K562 (cell line): ENCODE measurements at regions not wholly inside any gene's neighbourhood (a gene's known extent, or its start where the extent isn't known, plus 50 kb on each side); places are given as distances from the start of the nearest gene placed in this dataset.

Experiments used
- ATAC-seq: fragments of 200-7000 bp; cut with Tn5 transposase; 3 replicates; pipeline ENCODE4 v1.9.1; 2020; ENCODE audit warnings: moderate library complexity
- BruUV-seq: library from RNA; stranded (reverse); fragments of 400-500 nt; replicated peaks from 2 replicates; lab custom pipeline; 2021; lab: Mats Ljungman, UMichigan
- CTCF ChIA-PET: fragments of 300-600 bp; formaldehyde crosslinking; extraction: SDS; loops from one replicate; lab custom pipeline; 2021; ENCODE audit warnings: low intra/inter-chr PET ratio; lab: Yijun Ruan, JAX
- POLR2A ChIA-PET: fragments of 300-600, 350-650 bp; sonication (Branson Sonifier 250); formaldehyde crosslinking; extraction: SDS; loops from one replicate; lab custom pipeline; 2021; ENCODE audit warnings: antibody characterized with exemption, inconsistent platforms; lab: Yijun Ruan, JAX
- DNase-seq, 4 experiments: peaks; one replicate each; pipeline versions ENCODE4 v3.0.0 to v3.0.0-alpha.2; 2011 to 2018; ENCODE audit warnings: low spot score in 3 of 4, mixed read lengths in 3 of 4; ENCODE audit errors: extremely low read depth in 1 of 4
- FAIRE-seq: peaks from 2 replicates; lab custom pipeline; 2011; peaks lifted over from hg19 to GRCh38; lab: Jason Lieb, UNC
- H2AFZ ChIP-seq: 2 replicates; pipeline ENCODE4 v1.6.0; 2011; ENCODE audit warnings: low read depth, low read length, control low read depth, inconsistent platforms
- H3K27ac ChIP-seq: fragments of 200-600 bp; 3 replicates; pipeline ENCODE4 v1.8.0; 2011; ENCODE audit warnings: low read depth, mild to moderate bottlenecking, control low read depth, inconsistent platforms, low read length, moderate library complexity, mixed read lengths; ENCODE audit errors: extremely low read depth
- H3K27me3 ChIP-seq, 2 experiments: fragments of 300-600 bp in 1 of 2; 2 replicates in 1 of 2; 3 replicates in 1 of 2; pipeline versions ENCODE4 v1.6.0 to v1.8.0; 2011; ENCODE audit warnings: inconsistent platforms in 2 of 2, low read length in 2 of 2, mild to moderate bottlenecking in 1 of 2, mixed read lengths in 1 of 2, moderate library complexity in 1 of 2; ENCODE audit not compliant: control insufficient read depth in 2 of 2, insufficient read depth in 2 of 2
- H3K36me3 ChIP-seq: fragments of 300-600 bp; 3 replicates; pipeline ENCODE4 v1.8.0; 2011; ENCODE audit warnings: mild to moderate bottlenecking, low read length, inconsistent platforms; ENCODE audit not compliant: control insufficient read depth, insufficient read depth
- H3K4me1 ChIP-seq, 2 experiments: fragments of 200-600 bp in 1 of 2; replicated peaks in 1 of 2; 2 replicates in 1 of 2; 3 replicates in 1 of 2; pipeline versions ENCODE4 v1.5.1 to v1.8.0; 2011; ENCODE audit warnings: inconsistent platforms in 2 of 2, low read length in 2 of 2, mild to moderate bottlenecking in 1 of 2, mixed read lengths in 1 of 2, moderate library complexity in 1 of 2; ENCODE audit not compliant: control insufficient read depth in 2 of 2, insufficient read depth in 2 of 2
- H3K4me2 ChIP-seq: 2 replicates; pipeline ENCODE4 v1.6.1; 2011; ENCODE audit warnings: low read length, control low read depth, inconsistent platforms, mixed read lengths; ENCODE audit not compliant: insufficient read depth
- H3K4me3 ChIP-seq: fragments of 200-600 bp; sonication (generic), shearing (Covaris generic); 2 replicates; pipeline ENCODE4 v1.5.1; 2016; ENCODE audit warnings: control low read depth, inconsistent platforms
- H3K79me2 ChIP-seq: fragments of 200-600 bp; 3 replicates; pipeline ENCODE4 v1.8.0; 2011; ENCODE audit warnings: low read length, inconsistent platforms; ENCODE audit not compliant: control insufficient read depth, insufficient read depth
- H3K9ac ChIP-seq, 2 experiments: 2 replicates each; pipeline versions ENCODE4 v1.6.0 to v1.6.1; 2011; ENCODE audit warnings: low read depth in 2 of 2, low read length in 2 of 2, control low read depth in 1 of 2, inconsistent platforms in 1 of 2, mild to moderate bottlenecking in 1 of 2, mixed read lengths in 1 of 2; ENCODE audit not compliant: insufficient read depth in 1 of 2
- H3K9me1 ChIP-seq: one replicate; pipeline ENCODE4 v1.6.0; 2011; ENCODE audit warnings: inconsistent platforms, mild to moderate bottlenecking, low read length, moderate library complexity; ENCODE audit not compliant: control insufficient read depth, insufficient read depth
- H3K9me3 ChIP-seq: replicated peaks from 2 replicates; pipeline ENCODE4 v1.5.1; 2011; ENCODE audit warnings: low read depth, low read length, inconsistent platforms; ENCODE audit not compliant: control insufficient read depth, insufficient read depth
- H4K20me1 ChIP-seq: replicated peaks from 2 replicates; pipeline ENCODE4 v1.6.1; 2011; ENCODE audit warnings: low read length, inconsistent platforms, mixed read lengths; ENCODE audit not compliant: control insufficient read depth, insufficient read depth
- TEAD1 ChIP-seq, 2 experiments: fragments of 450-650 bp in 1 of 2; sonication (generic) in 1 of 2; formaldehyde crosslinking; IDR thresholded peaks; 2 replicates each; pipeline versions ENCODE4 v1.4.0 to v1.8.0; 2020 to 2022; ENCODE audit warnings: mild to moderate bottlenecking in 2 of 2, missing genetic modification reagents in 1 of 2
- ZNF232 ChIP-seq: sonication (generic); formaldehyde crosslinking; IDR thresholded peaks from 2 replicates; pipeline ENCODE4 v1.8.0; 2022; ENCODE audit warnings: mild to moderate bottlenecking, missing genetic modification reagents
- WGBS: fragments of 100-300 bp; shearing (Covaris generic); methylation state at CpG from one replicate; pipeline ENCODE4 v1.1.6; 2016; ENCODE audit warnings: low coverage, mixed read lengths; ENCODE audit not compliant: insufficient coverage; ENCODE audit errors: missing lambda C conversion rate; 5-methylcytosine and 5-hydroxymethylcytosine counted together
- in situ Hi-C: fragments of 300-500 bp; cut with MboI; formaldehyde crosslinking; loops from 4 replicates; pipeline ENCODE4 v1.15.0; 2018; ENCODE audit warnings: inconsistent platforms, mixed read lengths
- intact Hi-C: fragments of 100-400 bp; cut with micrococcal nuclease; formaldehyde crosslinking; loops from 2 replicates; pipeline ENCODE4 v1.14.2; 2022
- TF ChIP-seq, protein P1 (sequence below): fragments of 250-450 bp; sonication (Bioruptor Pico); IDR thresholded peaks from 2 replicates; pipeline ENCODE4 v1.5.0; 2022; ENCODE audit warnings: mild to moderate bottlenecking
- TF ChIP-seq, protein P2 (sequence below): fragments of 450-650 bp; IDR thresholded peaks from 2 replicates; pipeline ENCODE4 v1.6.1; 2018; ENCODE audit warnings: mild to moderate bottlenecking, low read depth; ENCODE audit not compliant: partially characterized antibody
- TF ChIP-seq, protein P3 (sequence below): IDR thresholded peaks from 2 replicates; pipeline ENCODE4 v1.6.1; 2014; ENCODE audit warnings: antibody characterized with exemption
- TF ChIP-seq, protein P4 (sequence below): sonication (generic); formaldehyde crosslinking; IDR thresholded peaks from 2 replicates; pipeline ENCODE4 v1.8.1; 2023; ENCODE audit warnings: mild to moderate bottlenecking, missing genetic modification reagents

DNA sequence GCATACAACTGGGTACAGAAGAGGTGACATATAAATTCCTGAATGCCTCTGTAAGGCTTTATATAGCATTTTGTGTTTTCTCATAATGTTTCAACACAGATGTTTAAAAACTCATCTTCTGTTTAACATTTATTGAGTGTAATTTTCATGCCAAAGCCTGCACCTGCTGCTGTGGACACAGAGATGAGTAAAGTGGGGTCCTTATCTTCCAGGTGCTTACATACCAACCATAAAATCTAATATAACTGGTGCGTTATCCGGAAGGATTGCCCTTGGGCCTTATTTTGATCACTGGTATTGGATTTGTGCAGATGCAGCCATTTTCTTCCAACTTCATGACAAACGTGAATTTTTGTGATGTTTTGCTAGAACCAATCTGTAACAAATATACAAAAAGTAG is 222.3 kb downstream of the DMRT2 start:
- Histone ChIP-seq H3K36me3 (no peaks in the 10 kb centered on the region), H3K4me2 (no peak overlapping the region), H3K9me3 (no peaks in the 10 kb centered on the region), H3K79me2 (no peaks in the 10 kb centered on the region), H3K9ac (no peak overlapping the region), H3K4me1 (no peaks in the 10 kb centered on the region), H3K9me1 (no peaks in the 10 kb centered on the region), H3K27me3 (no peaks in the 10 kb centered on the region), H3K4me3 (no peak overlapping the region), H2AFZ (no peak overlapping the region)
- no peak for DNase-seq
- intact Hi-C loops = no loop called here
- CTCF ChIA-PET = no interaction called here
- BruUV-seq = no TSS peak
- in situ Hi-C loops = no loop called here
- WGBS = 8% methylated on average over 3 of the region's 3 CpGs
- no peak for TF ChIP-seq ZNF232 (CRISPR knock-in tag)
- TF ChIP-seq, all 486 proteins: peak for 0
- FAIRE-seq (no peak), ATAC-seq (no peak)
- Histone ChIP-seq H3K27ac (no peak overlapping the region), H4K20me1 (no peaks in the 10 kb centered on the region)
- POLR2A ChIA-PET = no interaction called here

DNA sequence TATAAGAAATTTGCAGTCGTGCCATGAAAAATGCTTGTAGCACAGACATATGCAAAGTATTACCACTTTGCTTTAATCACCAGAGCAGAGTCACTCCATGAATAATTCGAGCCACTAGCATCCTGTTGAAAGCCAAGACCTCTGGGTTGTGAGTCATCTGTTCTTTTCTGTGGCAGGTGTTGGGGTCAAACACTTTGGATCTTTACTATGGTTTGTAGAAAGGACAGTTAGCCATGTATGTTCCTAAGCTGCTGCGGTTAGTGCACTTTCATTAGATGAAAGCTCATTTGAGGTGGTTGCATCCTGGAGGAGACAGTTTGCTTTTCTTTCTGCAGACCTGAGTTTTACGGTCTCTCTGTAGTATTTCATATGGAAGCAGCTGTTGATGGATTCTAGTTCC is 223.7 kb downstream of the DMRT2 start:
- H3K4me2 ChIP-seq = no peak overlapping the region
- H3K4me1 ChIP-seq = no peaks in the 10 kb centered on the region
- POLR2A ChIA-PET = no interaction called here
- no peaks in the 10 kb centered on the region for H3K9me3 ChIP-seq
- CTCF ChIA-PET = no interaction called here
- DNase-seq (no peak), FAIRE-seq (no peak), ATAC-seq (no peak)
- no peak overlapping the region for H3K9ac ChIP-seq
- 6% methylated on average over 4 of the region's 4 CpGs for WGBS
- no peaks in the 10 kb centered on the region for H3K9me1 ChIP-seq
- no peak overlapping the region for H3K4me3 ChIP-seq
- H3K79me2 ChIP-seq = no peaks in the 10 kb centered on the region
- H2AFZ ChIP-seq = no peak overlapping the region
- in situ Hi-C loops = no loop called here
- intact Hi-C loops = no loop called here
- H4K20me1 ChIP-seq = no peaks in the 10 kb centered on the region
- H3K36me3 ChIP-seq = no peaks in the 10 kb centered on the region
- H3K27me3 ChIP-seq = no peaks in the 10 kb centered on the region
- no peak overlapping the region for H3K27ac ChIP-seq
- no TSS peak for BruUV-seq
- no peak for TF ChIP-seq TEAD1 (CRISPR knock-in tag; IDR thresholded peaks at IDR 0.05)
- TF ChIP-seq, protein P1, sequence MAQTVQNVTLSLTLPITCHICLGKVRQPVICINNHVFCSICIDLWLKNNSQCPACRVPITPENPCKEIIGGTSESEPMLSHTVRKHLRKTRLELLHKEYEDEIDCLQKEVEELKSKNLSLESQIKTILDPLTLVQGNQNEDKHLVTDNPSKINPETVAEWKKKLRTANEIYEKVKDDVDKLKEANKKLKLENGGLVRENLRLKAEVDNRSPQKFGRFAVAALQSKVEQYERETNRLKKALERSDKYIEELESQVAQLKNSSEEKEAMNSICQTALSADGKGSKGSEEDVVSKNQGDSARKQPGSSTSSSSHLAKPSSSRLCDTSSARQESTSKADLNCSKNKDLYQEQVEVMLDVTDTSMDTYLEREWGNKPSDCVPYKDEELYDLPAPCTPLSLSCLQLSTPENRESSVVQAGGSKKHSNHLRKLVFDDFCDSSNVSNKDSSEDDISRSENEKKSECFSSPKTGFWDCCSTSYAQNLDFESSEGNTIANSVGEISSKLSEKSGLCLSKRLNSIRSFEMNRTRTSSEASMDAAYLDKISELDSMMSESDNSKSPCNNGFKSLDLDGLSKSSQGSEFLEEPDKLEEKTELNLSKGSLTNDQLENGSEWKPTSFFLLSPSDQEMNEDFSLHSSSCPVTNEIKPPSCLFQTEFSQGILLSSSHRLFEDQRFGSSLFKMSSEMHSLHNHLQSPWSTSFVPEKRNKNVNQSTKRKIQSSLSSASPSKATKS (CRISPR knock-in tag) = no peak
- TF ChIP-seq, protein P2, sequence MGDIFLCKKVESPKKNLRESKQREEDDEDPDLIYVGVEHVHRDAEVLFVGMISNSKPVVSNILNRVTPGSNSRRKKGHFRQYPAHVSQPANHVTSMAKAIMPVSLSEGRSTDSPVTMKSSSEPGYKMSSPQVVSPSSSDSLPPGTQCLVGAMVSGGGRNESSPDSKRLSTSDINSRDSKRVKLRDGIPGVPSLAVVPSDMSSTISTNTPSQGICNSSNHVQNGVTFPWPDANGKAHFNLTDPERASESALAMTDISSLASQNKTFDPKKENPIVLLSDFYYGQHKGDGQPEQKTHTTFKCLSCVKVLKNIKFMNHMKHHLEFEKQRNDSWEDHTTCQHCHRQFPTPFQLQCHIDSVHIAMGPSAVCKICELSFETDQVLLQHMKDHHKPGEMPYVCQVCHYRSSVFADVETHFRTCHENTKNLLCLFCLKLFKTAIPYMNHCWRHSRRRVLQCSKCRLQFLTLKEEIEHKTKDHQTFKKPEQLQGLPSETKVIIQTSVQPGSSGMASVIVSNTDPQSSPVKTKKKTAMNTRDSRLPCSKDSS = no peak
- TF ChIP-seq, protein P3, sequence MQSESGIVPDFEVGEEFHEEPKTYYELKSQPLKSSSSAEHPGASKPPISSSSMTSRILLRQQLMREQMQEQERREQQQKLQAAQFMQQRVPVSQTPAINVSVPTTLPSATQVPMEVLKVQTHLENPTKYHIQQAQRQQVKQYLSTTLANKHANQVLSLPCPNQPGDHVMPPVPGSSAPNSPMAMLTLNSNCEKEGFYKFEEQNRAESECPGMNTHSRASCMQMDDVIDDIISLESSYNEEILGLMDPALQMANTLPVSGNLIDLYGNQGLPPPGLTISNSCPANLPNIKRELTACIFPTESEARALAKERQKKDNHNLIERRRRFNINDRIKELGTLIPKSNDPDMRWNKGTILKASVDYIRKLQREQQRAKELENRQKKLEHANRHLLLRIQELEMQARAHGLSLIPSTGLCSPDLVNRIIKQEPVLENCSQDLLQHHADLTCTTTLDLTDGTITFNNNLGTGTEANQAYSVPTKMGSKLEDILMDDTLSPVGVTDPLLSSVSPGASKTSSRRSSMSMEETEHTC = no peak
- TF ChIP-seq, protein P4, sequence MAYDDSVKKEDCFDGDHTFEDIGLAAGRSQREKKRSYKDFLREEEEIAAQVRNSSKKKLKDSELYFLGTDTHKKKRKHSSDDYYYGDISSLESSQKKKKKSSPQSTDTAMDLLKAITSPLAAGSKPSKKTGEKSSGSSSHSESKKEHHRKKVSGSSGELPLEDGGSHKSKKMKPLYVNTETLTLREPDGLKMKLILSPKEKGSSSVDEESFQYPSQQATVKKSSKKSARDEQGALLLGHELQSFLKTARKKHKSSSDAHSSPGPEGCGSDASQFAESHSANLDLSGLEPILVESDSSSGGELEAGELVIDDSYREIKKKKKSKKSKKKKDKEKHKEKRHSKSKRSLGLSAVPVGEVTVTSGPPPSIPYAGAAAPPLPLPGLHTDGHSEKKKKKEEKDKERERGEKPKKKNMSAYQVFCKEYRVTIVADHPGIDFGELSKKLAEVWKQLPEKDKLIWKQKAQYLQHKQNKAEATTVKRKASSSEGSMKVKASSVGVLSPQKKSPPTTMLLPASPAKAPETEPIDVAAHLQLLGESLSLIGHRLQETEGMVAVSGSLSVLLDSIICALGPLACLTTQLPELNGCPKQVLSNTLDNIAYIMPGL (CRISPR knock-in tag) = no peak
